Effector memory CD8-positive, alpha-beta T cell (primary cell): ENCODE measurements at regions not wholly inside any gene's neighbourhood (a gene's known extent, or its start where the extent isn't known, plus 50 kb on each side); places are given as distances from the start of the nearest gene placed in this dataset.
"Not testable (repeated sequence)": the region's sequence is repeated elsewhere in the genome, so short reads cannot be mapped to it uniquely, and the experiment has no call there.

Source experiments
- ATAC-seq: fragments of 150-1000 bp; cut with Tn5 transposase; replicated peaks from 2 replicates; pipeline ENCODE4 v1.10.0; 2021; ENCODE audit warnings: mild to moderate bottlenecking, moderate library complexity
- DNase-seq, 3 experiments: peaks; one replicate each; pipeline ENCODE4 v3.0.0; 2021
- H3K27ac Mint-ChIP-seq, 2 donors: one replicate each; pipeline ENCODE4 v1.8.0; 2022; ENCODE audit warnings: mild to moderate bottlenecking in 2 of 2, mixed read lengths in 2 of 2, moderate library complexity in 2 of 2
- H3K27me3 Mint-ChIP-seq, 2 donors: one replicate each; pipeline ENCODE4 v1.8.0; 2022; ENCODE audit warnings: mixed read lengths in 2 of 2
- H3K36me3 Mint-ChIP-seq: one replicate; pipeline ENCODE4 v1.8.0; 2022; ENCODE audit warnings: mild to moderate bottlenecking, moderate library complexity, mixed read lengths; ENCODE audit not compliant: insufficient read depth
- H3K4me1 Mint-ChIP-seq, 2 donors: one replicate each; pipeline ENCODE4 v1.8.0; 2022; ENCODE audit warnings: low read depth in 2 of 2, mixed read lengths in 2 of 2
- H3K4me3 Mint-ChIP-seq, 2 donors: one replicate each; pipeline ENCODE4 v1.8.0; 2022; ENCODE audit warnings: mild to moderate bottlenecking in 2 of 2, mixed read lengths in 2 of 2, moderate library complexity in 2 of 2
- H3K9me3 Mint-ChIP-seq, 2 donors: one replicate each; pipeline ENCODE4 v1.8.0; 2022; ENCODE audit warnings: mixed read lengths in 2 of 2

DNA sequence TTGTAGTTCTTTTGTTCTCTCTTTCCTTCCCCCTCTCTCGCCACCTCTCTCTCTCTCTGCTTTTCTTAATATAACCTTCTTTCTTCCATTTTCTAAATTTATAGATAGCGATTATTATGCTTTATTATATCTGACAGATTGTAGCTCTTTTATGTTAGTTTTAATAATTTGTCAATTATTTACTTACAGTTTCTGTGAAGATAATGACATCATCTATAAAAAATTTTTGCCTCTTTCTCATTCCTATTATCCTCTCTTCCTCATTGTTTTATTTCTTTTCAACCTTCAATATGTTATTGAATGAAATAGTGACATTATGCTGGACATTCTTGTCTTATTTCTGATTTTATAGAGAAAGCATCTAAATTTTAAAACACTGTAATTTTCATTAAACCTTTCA, 469.6 kb upstream of the NRG3 start:
- H3K36me3 Mint-ChIP-seq: peaks cover 3% of the 10 kb centered on the region
- H3K27me3 Mint-ChIP-seq: no peaks in the 10 kb centered on the region
- H3K4me1 Mint-ChIP-seq: no peaks in the 10 kb centered on the region
- H3K9me3 Mint-ChIP-seq: peaks cover 4 to 10% of the 10 kb centered on the region in 2 donors
- no peak overlapping the region for H3K4me3 Mint-ChIP-seq
- DNase-seq (no peak), ATAC-seq (no peak)
- no peak overlapping the region for H3K27ac Mint-ChIP-seq

DNA sequence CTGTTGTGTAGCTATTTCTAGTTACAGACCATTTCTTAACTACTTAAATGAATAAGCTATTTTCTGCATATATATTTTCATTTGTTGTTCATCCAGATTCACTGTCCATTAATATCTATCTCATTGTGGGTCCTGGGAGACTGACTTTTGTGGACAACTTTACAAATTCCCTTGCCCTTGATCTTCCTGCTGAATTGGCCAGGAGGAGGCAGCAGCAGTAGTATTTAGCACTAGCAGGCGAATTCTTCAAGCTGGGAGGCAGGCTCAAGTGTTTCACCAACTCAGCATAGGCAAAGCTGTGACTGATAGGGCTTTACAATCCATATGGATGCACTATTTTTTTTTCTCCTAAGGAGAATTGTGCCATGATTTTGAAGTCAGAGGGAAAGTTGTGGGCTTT, 461.0 kb upstream of the NRG3 start:
- Mint-ChIP-seq H3K4me3 (no peak overlapping the region), H3K36me3 (no peaks in the 10 kb centered on the region), H3K27me3 (no peaks in the 10 kb centered on the region), H3K27ac (no peak overlapping the region), H3K4me1 (no peaks in the 10 kb centered on the region), H3K9me3 (peaks cover 5 to 13% of the 10 kb centered on the region in 2 donors)
- DNase-seq (no peak), ATAC-seq (no peak)

DNA sequence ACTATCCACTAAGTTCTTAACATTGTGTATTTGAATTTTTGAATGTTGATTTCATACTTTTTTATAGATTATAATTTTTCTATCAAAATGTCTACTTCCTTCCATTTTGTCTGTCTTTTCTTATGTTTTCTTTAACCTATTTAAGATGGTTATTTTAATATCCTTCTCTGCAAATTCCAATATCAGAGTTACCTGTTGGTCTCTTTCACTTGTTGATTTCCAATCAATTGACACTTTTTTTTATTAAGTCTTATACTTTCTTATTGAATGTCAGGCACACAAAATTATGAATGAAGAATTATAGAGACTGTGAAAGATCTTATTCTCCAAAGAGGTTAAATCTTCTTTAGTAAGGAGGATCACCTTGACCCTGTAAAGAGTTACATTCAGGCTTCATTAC, 448.3 kb upstream of the NRG3 start:
- H3K4me1 Mint-ChIP-seq: no peaks in the 10 kb centered on the region
- no peaks in the 10 kb centered on the region for H3K27me3 Mint-ChIP-seq
- no peak overlapping the region for H3K4me3 Mint-ChIP-seq
- peaks cover 18 to 31% of the 10 kb centered on the region in 2 donors for H3K9me3 Mint-ChIP-seq
- DNase-seq (no peak), ATAC-seq (no peak)
- H3K27ac Mint-ChIP-seq: no peak overlapping the region
- no peaks in the 10 kb centered on the region for H3K36me3 Mint-ChIP-seq

DNA sequence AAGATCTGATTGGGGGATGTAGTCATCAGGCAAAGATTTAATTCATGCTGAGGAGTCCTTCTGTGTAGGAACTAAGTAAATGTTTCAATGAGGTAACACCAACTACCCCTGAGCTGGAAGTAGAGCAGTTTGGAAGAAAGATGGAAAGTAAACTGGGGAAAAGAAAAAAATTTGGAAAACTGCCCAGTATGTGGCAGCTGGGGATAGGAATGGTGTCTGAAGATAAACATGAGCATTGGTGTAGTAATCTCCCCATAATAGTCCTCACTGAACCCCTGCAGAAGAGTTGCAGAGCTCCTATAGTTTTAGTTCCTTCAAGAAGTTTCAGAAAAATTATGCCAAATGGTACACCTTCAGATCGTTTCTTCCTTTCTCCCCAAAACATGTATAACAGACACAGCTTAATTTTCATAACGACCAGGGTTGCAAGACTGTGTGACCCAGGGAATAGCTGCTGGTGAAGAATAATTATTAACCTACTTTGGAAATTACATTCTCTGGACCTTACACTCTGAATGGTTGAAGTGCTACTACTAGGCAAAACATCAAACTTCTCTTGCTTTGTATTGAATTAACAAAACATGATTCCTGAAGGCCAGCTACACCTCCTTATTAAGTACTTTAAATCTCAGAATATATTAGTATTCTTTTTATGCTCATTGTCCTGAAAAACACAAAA, 446.4 kb upstream of the NRG3 start:
- H3K9me3 Mint-ChIP-seq: peaks cover 16 to 23% of the 10 kb centered on the region in 2 donors
- no peaks in the 10 kb centered on the region for H3K36me3 Mint-ChIP-seq
- ATAC-seq: no peak

DNA sequence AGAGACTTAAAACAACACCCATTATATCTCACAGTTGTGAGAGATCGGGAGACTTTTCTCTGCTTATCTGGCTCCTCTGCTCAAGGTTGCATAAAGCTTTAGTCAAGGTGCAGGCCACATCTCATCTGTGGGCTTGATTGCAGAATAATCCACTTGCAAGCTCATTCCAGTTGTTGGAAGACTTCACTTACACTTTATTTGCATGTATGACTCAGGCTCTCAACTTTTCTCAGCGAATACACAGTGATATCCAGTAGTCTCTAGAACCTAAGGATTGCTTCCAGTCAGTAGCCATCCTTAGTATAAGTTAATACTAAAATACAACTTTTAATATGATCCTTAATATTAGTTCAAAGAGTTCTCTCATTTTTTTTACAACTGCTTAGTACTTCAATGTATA, 435.5 kb upstream of the NRG3 start:
- H3K27me3 Mint-ChIP-seq: no peaks in the 10 kb centered on the region
- H3K4me3 Mint-ChIP-seq: no peak overlapping the region
- H3K36me3 Mint-ChIP-seq: no peaks in the 10 kb centered on the region
- no peaks in the 10 kb centered on the region for H3K4me1 Mint-ChIP-seq
- H3K27ac Mint-ChIP-seq: no peak overlapping the region
- H3K9me3 Mint-ChIP-seq: peaks cover 2 to 8% of the 10 kb centered on the region in 2 donors
- ATAC-seq (no peak), DNase-seq (no peak)

More for the DNA sequence above, 446.4 kb upstream of the NRG3 start:
- Mint-ChIP-seq H3K4me1 (no peaks in the 10 kb centered on the region), H3K27ac (no peak overlapping the region), H3K27me3 (no peaks in the 10 kb centered on the region), H3K4me3 (no peak overlapping the region)
- no peak for DNase-seq

DNA sequence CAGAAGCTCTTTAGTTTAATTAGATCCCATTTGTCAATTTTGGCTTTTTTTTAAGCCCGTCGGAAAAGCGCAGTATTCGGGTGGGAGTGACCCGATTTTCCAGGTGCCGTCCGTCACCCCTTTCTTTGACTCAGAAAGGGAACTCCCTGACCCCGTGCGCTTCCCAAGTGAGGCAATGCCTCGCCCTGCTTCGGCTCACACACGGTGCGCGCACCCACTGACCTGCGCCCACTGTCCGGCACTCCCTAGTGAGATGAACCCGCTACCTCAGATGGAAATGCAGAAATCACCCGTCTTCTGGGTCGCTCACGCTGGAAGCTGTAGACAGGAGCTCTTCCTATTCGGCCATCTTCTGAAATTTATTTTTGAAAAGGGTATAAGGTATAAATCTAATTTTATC, 433.4 kb upstream of the NRG3 start:
- not testable (repeated sequence) for H3K36me3 Mint-ChIP-seq, ATAC-seq, H3K4me3 Mint-ChIP-seq, H3K27ac Mint-ChIP-seq, H3K27me3 Mint-ChIP-seq, H3K9me3 Mint-ChIP-seq, DNase-seq, H3K4me1 Mint-ChIP-seq

DNA sequence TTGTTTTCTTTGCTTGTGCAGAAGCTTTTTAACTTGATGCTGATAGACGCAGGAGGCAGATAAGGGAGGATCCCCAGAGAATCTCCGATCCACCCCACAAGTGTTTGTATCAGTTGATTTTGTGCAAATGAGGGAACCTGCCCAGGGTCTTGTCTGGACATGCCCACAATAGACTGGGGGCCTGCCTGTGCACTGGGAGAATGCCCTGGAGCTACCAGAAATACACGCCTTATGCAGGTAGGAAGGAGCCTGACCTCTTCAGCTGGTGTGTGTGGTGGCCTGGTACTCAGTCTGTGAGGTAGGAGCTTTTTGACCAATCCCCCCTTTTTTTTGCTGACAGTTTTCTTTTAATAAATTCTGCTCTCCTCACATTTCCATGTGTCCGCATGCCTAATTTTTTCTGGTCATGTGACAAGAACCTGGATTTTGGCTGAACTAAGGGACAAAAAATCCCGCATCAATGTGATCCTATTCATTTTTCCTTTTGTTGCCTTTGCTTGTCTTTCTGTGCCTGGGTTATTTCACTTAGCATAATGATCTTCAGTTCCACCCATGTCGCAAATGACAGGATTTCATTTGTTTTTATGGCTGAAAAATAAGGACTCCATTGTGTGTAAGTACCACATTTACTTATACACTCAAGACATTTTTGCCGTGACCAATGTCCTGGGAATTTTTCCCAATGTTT, 430.6 kb upstream of the NRG3 start:
- DNase-seq: no peak
- ATAC-seq: no peak
- Mint-ChIP-seq H3K27ac (no peak overlapping the region), H3K9me3 (peaks cover 2 to 8% of the 10 kb centered on the region in 2 donors), H3K4me1 (no peaks in the 10 kb centered on the region), H3K4me3 (no peak overlapping the region), H3K36me3 (no peaks in the 10 kb centered on the region), H3K27me3 (no peaks in the 10 kb centered on the region)

DNA sequence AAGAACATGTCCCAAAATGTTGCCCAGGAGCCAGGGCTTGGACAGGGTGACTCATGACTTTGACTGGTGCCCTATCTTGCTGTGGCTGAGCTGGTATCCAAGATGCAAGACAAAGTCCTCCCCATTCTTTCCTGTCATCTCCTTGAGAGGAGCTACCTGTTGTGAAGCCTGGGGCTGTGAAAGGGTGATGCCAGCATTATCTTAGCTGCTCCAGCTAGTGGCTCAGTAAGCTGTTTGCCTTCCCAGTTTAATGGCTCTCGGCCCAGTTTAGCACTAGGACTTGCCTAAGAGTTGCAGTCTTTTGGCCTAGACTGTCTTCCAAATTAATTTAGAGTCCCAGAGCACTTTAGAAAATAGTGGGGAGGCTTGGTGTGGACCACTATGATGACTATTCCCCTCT, 424.3 kb upstream of the NRG3 start:
- Mint-ChIP-seq H3K36me3 (no peaks in the 10 kb centered on the region), H3K9me3 (no peaks in the 10 kb centered on the region), H3K4me3 (no peak overlapping the region), H3K27me3 (no peaks in the 10 kb centered on the region), H3K27ac (no peak overlapping the region), H3K4me1 (no peaks in the 10 kb centered on the region)
- DNase-seq: no peak
- no peak for ATAC-seq

DNA sequence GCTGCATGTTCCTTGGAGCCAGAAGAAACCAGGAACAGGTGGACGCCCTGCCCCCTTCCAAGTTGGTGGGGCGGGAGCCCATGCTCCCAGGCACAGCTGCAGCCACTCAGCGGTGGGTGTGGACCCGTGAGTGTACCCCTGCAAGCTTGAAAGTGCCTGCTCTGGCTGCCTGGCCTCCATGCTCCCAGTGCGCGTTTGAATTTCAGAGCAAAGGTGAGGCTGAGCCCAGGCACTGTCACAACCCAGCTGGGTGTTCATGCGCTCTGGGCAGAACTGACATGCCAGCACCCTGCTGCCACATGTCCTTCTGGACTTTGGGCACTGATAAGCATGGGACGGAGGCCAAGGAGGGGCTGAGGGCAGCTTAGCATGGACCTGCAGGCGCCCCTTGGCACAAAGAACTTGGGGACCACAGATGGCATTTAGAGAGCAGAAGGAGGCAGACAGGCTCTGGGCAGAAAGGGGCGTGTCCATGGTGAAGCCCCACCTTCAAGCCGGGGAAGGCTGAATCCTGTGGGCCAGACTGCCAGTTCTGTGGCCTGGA, 402.0 kb upstream of the NRG3 start:
- H3K4me3 Mint-ChIP-seq: no peak overlapping the region
- H3K4me1 Mint-ChIP-seq: no peaks in the 10 kb centered on the region
- no peaks in the 10 kb centered on the region for H3K27me3 Mint-ChIP-seq
- no peak overlapping the region for H3K27ac Mint-ChIP-seq
- ATAC-seq (no peak), DNase-seq (no peak)
- peaks cover 6 to 16% of the 10 kb centered on the region in 2 donors for H3K9me3 Mint-ChIP-seq
- H3K36me3 Mint-ChIP-seq: no peaks in the 10 kb centered on the region

DNA sequence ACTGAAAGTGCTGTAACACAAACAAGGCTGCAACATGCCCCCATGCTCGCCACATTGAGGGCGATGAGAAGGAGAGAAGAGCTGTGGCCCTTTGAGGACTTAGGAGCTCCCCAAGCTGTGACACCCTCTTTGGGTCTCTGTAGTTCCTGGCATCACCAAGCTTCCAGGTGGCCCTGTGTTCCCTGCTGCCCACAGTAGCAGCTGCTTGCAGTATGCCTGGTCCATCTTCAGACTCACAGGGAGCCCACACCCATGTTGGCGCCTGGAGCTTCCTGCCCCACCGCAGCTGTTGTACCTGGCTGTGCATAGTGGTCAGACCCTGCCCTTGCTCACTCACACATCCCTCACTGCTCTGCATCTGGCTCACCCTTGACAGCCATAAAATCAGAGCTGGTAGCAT, 401.2 kb upstream of the NRG3 start:
- Mint-ChIP-seq H3K27me3 (no peaks in the 10 kb centered on the region), H3K4me1 (no peaks in the 10 kb centered on the region), H3K4me3 (no peak overlapping the region), H3K9me3 (peaks cover 1 to 9% of the 10 kb centered on the region in 2 donors), H3K36me3 (no peaks in the 10 kb centered on the region), H3K27ac (no peak overlapping the region)
- ATAC-seq: no peak
- DNase-seq: no peak

DNA sequence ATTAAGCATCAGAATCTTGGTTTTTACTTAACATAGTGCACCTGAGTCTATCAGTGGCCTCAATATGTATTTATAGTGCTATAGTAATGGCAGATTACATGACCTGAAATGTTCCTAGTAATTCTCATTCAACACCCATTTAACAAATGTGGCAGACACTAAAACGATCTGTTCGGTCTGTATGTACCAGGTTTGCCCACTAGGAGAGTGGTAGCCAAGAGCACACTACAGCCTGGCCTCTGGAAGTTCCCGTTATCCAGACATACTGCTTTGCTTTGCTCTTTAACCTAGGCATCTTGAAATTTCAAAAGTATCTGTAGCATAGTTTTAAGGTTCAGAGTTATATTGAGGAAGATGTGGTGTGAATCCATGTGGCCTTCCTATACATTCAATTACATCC, 395.7 kb upstream of the NRG3 start:
- no peak for ATAC-seq
- DNase-seq: no peak
- no peak overlapping the region for H3K4me3 Mint-ChIP-seq
- H3K36me3 Mint-ChIP-seq: no peaks in the 10 kb centered on the region
- H3K4me1 Mint-ChIP-seq: no peaks in the 10 kb centered on the region
- H3K27ac Mint-ChIP-seq: no peak overlapping the region
- peaks cover under 1 to 5% of the 10 kb centered on the region in 2 donors for H3K9me3 Mint-ChIP-seq
- no peaks in the 10 kb centered on the region for H3K27me3 Mint-ChIP-seq

DNA sequence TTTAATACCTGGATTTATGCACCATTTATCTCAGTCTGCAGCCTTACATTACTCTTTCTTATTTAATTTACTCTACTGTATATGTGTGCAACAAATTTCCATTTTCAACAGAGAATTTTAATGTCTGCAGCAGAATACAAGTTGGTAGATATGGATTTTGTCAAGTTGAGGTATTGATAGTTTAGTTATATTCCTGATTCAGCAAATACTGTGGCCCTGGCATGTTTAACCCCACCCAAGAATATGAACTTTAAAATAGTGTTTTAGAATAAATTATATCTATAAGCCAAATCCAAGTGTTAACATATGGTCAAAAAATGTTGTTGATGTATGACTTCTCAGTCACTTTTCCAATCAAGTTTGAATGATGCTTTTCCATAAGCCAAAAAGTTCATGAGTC, 378.4 kb upstream of the NRG3 start:
- DNase-seq: no peak
- no peak overlapping the region for H3K4me3 Mint-ChIP-seq
- no peaks in the 10 kb centered on the region for H3K36me3 Mint-ChIP-seq
- no peak for ATAC-seq
- H3K4me1 Mint-ChIP-seq: no peaks in the 10 kb centered on the region
- H3K9me3 Mint-ChIP-seq: peaks cover 4 to 19% of the 10 kb centered on the region in 2 donors
- no peaks in the 10 kb centered on the region for H3K27me3 Mint-ChIP-seq
- H3K27ac Mint-ChIP-seq: no peak overlapping the region

DNA sequence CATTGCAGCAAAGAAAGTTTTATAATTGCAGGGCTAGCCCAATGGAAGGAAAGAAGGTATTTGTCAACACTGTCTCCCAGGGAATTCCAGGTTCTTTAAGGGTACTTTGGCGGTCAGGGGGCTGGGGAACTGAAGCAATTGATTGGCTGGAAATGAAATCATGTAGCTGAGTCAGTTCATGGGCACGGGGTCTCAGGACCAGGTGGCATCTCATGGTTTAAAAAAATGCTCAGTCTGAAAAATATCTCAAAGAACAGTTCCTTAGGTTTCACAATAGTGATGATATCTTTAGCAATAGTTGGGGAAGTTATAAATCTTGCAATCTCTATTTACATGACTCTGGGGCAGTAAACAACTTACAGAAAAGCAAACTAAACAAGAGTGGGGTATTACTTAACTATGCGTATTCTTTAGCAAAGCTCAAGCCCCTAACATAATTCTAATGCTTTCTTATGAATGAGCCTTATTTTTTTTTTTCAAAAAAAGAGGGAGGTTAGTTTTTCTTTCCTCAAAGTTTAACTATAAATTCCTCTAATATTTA, 376.9 kb upstream of the NRG3 start:
- H3K27ac Mint-ChIP-seq: no peak overlapping the region
- H3K9me3 Mint-ChIP-seq: peaks cover 1 to 8% of the 10 kb centered on the region in 2 donors
- no peak for ATAC-seq
- DNase-seq: no peak
- H3K27me3 Mint-ChIP-seq: no peaks in the 10 kb centered on the region
- H3K36me3 Mint-ChIP-seq: no peaks in the 10 kb centered on the region
- H3K4me1 Mint-ChIP-seq: no peaks in the 10 kb centered on the region
- H3K4me3 Mint-ChIP-seq: no peak overlapping the region
